NB4 (cell line): ENCODE measurements at regions not wholly inside any gene's neighbourhood (a gene's known extent, or its start where the extent isn't known, plus 50 kb on each side); places are given as distances from the start of the nearest gene placed in this dataset.

Experiments used
- CTCF ChIP-seq: IDR thresholded peaks from one replicate; pipeline ENCODE4 v1.5.1; 2012; ENCODE audit warnings: low read depth, low read length
- MYC ChIP-seq: IDR thresholded peaks from 2 replicates; pipeline ENCODE4 v1.6.1; 2011; ENCODE audit warnings: low read depth, low read length
- POLR2A ChIP-seq: IDR thresholded peaks from 2 replicates; pipeline ENCODE4 v1.6.1; 2011; ENCODE audit warnings: mild to moderate bottlenecking; ENCODE audit not compliant: insufficient read length; ENCODE audit errors: extremely low read depth

- TF ChIP-seq CTCF: no peak
- no peak for TF ChIP-seq MYC
- no peak for TF ChIP-seq POLR2A
Observed at GRCh38 chr2:237264480-237265219, 149.3 kb downstream of the COL6A3 start.
